ENCODE measurements at regions not wholly inside any gene's neighbourhood (a gene's known extent, or its start where the extent isn't known, plus 50 kb on each side); places are given as distances from the start of the nearest gene placed in this dataset.

DNA sequence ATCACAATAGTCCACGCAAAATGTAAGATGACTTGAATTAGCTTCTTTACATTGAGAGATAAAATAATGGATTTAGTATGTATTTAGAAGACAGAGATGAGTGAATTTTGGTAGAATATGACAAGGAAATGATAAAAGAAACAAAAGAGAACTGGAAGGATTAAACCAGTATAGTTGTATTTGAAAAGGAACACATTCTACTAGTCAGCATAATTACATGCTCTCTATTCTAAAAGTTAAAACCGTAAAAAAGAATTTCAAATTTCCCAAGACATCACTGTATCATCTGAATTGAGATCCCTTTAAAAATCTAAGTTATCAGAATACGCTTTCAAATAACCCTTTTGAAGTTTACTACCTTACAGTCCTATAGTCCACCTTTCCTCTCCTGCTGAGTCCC, 1156.7 kb upstream of the PCDH9 start:
- TF ChIP-seq, protein P1, sequence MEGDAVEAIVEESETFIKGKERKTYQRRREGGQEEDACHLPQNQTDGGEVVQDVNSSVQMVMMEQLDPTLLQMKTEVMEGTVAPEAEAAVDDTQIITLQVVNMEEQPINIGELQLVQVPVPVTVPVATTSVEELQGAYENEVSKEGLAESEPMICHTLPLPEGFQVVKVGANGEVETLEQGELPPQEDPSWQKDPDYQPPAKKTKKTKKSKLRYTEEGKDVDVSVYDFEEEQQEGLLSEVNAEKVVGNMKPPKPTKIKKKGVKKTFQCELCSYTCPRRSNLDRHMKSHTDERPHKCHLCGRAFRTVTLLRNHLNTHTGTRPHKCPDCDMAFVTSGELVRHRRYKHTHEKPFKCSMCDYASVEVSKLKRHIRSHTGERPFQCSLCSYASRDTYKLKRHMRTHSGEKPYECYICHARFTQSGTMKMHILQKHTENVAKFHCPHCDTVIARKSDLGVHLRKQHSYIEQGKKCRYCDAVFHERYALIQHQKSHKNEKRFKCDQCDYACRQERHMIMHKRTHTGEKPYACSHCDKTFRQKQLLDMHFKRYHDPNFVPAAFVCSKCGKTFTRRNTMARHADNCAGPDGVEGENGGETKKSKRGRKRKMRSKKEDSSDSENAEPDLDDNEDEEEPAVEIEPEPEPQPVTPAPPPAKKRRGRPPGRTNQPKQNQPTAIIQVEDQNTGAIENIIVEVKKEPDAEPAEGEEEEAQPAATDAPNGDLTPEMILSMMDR (IDR thresholded peaks at IDR 0.05; ENCODE audit: insufficient read depth, low read depth, low read length, missing control alignments): no peak
- no peak overlapping the region for H3K4me3 ChIP-seq (ENCODE audit: low read length)
- no peak for DNase-seq (ENCODE audit: low read depth)

DNA sequence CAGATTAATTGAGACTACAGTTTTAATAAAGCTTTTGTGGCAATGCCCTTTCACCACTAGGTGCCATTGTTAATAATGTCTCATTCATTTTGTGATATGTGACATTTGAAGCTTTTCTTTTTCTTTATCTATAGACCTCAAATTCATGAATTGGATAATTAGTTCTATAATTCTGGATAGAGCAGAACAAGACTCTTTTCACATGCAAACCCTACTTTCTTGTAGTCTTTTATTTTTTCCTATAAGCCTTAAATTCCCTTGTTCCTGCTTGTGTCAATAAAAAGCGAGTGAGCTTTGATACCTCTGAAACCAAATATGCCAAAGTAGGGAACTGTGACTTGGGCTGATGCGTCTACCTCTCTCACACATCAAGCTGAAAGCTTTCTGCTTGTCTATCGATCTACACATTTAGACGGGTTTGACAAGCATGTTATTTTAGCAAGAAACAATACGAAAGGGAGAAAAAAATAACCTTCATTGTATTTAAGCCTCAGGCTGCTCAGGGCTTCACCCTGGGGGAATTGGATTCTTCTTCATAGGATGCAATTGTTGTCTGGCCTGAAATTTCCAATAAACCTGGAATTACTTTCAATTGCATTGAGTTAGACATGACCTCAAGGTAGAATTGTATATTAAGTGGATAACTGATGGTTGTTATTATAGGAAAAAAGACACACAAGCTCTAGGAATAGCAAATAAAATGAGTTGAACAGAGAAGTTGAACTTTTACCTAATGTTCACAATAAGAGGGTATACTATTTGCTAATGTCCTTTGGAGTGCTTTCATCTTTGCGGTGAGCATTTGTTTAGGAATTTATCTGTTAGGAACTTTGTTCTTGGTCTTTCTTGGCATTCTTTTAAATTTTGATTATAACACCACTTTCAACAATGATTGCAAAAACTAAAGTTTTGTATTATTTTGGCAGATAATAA, 1150.2 kb upstream of the PCDH9 start:
- no peak for DNase-seq (ENCODE audit: low read depth)
- H3K4me3 ChIP-seq (ENCODE audit: low read length): no peak overlapping the region
- TF ChIP-seq, protein P1 (IDR thresholded peaks at IDR 0.05; ENCODE audit: insufficient read depth, low read depth, low read length, missing control alignments): no peak

DNA sequence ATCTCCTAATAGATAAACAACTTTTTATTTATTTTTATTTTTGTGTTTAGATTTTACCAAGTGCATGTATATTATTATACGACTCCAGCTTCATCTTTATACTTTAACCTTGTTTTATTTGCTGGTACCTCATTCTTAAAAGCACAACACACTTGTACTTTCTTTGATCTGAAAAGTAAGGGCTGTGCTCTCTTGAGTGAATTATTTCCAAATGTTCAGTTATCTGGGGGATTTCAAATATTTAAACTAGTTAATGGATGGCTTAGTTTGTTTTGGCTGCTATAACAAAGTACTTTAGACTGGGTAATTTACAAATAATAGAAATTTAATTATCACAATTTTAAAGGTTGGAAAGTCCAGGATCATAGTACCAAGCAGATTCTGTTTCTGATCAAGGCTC, 1148.2 kb upstream of the PCDH9 start:
- no peak for DNase-seq (ENCODE audit: low read depth)
- TF ChIP-seq, protein P1 (IDR thresholded peaks at IDR 0.05; ENCODE audit: insufficient read depth, low read depth, low read length, missing control alignments): no peak
- H3K4me3 ChIP-seq (ENCODE audit: low read length): no peak overlapping the region

DNA sequence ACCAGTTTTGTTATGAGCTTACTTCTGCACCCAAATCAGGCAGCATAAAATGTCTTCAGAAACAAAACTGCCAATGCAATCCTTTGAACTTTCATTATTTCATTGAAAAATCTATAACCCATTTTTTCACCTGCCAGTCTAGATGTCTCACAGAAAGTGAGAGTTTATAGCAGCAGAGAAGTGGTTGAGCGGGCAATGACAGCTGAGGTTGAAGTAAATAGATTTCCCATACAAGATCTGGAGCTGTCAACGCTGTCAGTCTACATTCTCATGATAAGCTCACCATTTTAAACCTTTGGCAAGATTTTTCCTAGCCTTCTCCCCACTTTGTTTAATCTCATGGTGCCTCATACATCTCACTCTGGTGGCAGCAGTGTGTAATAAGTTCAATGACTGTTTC, 1144.9 kb upstream of the PCDH9 start:
- no peak for DNase-seq (ENCODE audit: low read depth)
- TF ChIP-seq, protein P1 (IDR thresholded peaks at IDR 0.05; ENCODE audit: insufficient read depth, low read depth, low read length, missing control alignments): no peak
- H3K4me3 ChIP-seq (ENCODE audit: low read length): no peak overlapping the region

DNA sequence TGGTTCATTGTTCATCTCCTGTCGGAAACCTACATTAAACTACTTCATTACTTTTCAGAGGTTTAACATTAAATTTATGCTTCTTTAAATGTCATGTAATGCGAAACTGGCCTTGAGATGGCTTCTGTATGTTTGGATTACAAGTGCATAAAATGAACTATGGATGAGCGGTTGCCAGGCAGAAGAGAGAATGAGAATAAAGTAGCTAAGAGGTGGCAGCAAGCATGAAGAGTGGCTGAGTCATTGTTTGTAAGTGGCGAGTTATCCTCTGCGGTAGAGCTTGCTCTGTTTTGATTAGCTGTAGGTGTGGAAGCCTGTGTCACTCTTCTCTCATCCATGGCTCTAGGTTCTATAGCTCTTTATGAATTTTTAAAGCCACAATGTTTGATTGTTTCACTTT, 1139.6 kb upstream of the PCDH9 start:
- TF ChIP-seq, protein P1 (IDR thresholded peaks at IDR 0.05; ENCODE audit: insufficient read depth, low read depth, low read length, missing control alignments): no peak
- no peak overlapping the region for H3K4me3 ChIP-seq (ENCODE audit: low read length)
- peak; percentile 60 for DNase-seq (ENCODE audit: low read depth)

DNA sequence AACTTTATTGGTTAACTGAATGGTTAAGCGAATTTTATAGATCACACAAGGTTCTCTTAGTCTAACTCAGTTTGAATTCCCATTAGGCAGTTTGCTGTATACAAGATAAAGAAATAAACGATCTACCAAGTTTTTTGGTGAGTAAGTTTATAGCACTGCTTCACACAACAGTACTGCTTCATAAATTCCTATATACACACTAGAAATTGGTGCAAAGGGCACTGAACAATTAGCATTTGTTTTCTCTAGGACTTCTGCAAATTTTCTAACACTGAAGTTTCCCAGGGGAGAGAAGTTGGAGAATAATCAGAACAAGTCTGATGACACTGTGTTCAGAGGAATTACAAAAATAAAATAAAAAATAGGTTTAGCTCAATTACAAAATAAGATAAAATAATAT, 1138.8 kb upstream of the PCDH9 start:
- no peak overlapping the region for H3K4me3 ChIP-seq (ENCODE audit: low read length)
- TF ChIP-seq, protein P1 (IDR thresholded peaks at IDR 0.05; ENCODE audit: insufficient read depth, low read depth, low read length, missing control alignments): no peak
- DNase-seq (ENCODE audit: low read depth): no peak

DNA sequence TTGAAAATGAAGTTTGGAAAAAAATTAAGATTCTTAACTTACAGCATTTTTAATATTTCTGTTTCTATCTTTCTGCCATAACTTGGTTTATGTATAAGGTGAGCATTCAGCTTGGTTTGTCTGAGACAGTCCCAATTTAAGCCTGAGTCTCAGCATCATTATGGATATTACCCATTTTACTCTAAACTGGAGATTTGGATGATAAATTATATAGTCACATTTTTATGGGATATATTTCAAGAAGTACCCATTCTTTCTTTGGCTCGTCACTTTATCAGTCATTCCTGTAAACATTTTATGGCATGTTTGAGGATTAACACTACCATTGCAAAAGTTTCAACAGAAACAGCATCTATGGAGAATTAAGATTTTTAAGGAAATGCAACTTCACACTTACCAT, 1129.0 kb upstream of the PCDH9 start:
- TF ChIP-seq, protein P1 (IDR thresholded peaks at IDR 0.05; ENCODE audit: insufficient read depth, low read depth, low read length, missing control alignments): no peak
- no peak overlapping the region for H3K4me3 ChIP-seq (ENCODE audit: low read length)
- no peak for DNase-seq (ENCODE audit: low read depth)

All from epithelial cell of esophagus (primary cell).